DLD1 (cell line): ENCODE measurements at regions not wholly inside any gene's neighbourhood (a gene's known extent, or its start where the extent isn't known, plus 50 kb on each side); places are given as distances from the start of the nearest gene placed in this dataset.

Experiments used
- in situ Hi-C: cut with HindIII; loops from 2 replicates; pipeline ENCODE4 v1.10.0; 2017; ENCODE audit warnings: low sequenced_read_pairs

DNA sequence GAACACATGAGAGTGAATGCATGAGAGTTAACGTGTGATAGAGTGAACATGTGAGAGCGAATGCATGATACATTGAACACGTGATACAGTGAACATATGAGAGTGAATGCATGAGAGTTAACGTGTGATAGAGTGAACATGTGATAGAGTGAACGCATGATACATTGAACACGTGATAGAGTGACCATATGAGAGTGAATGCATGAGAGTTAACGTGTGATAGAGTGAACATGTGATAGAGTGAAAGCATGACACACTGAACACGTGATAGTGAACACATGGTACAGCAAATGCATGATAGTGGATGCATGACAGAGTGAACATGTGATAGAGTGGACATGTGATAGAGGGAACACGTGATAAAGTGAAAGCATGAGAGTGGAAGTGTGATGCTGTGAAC lies 517.9 kb downstream of the EIPR1 start:
- in situ Hi-C loops = no loop called here

DNA sequence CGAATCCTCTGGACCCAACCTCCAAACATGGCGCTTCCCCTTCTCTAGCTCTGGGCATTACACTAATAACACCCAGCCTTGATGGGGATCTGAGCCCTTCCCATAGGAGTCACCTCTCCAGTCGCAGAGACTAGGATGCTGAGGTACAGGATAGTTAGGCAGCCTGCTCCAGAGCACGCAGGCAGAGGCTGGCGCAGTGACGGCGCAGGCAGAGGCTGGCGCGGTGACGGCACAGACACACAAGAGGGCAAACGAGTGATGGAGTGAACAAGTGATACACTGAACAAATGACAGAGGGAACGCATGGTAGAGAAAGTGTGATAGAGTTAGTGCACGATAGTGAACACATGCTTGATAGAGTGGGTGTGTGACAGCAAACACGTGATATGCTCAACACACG lies 518.5 kb downstream of the EIPR1 start:
- in situ Hi-C loops = no loop called here

- in situ Hi-C loops = no loop called here
These were observed 520.7 kb downstream of the EIPR1 start for GRCh38 chr2:2856723-2857415.

GRCh38 chr2:2855297-2855696 lies 522.3 kb downstream of the EIPR1 start:
- in situ Hi-C loops = no loop called here

DNA sequence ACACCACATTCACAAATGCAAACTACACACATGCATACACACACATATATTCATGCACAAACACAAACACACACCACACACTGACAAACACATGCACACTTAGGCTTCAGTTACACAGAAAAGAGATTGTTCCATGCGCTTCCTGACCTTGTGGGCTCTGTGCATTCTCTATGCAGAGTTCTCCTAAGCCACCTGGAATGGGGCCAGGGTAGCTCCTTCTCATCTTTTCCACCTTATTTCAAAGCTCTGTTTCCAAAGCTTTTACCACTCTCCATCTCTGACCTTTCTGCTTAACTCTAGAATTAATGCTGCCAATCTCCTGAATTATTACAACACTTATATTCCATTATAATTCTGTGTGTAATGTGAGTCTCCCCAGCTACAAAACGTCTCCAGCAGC lies 522.3 kb upstream of the MYT1L start:
- in situ Hi-C loops = no loop called here

GRCh38 chr2:2851806-2852777 lies 521.0 kb upstream of the MYT1L start:
- in situ Hi-C loops = no loop called here

- in situ Hi-C loops = no loop called here
These were observed 520.2 kb upstream of the MYT1L start for GRCh38 chr2:2851316-2851715.

DNA sequence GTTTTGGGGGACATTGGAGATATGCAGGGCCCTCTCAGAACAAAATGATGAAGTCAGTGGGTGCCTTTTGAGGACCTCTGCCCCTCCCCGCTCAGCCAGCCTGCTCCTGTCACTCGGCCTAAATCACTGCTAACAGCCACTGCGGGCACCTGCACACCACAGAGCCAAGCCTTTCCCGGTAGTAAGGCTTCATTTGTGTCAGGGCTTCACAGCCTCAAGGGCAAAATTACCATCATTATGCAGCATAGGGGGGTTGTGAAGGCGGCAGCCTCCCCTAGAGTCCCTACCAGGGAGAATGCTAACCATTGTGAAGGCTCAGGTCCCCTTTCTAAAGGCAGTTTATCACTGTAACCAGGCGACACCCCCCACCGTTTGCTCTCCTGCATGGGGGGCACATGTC lies 519.8 kb upstream of the MYT1L start:
- in situ Hi-C loops = no loop called here

GRCh38 chr2:2850218-2850755 lies 519.2 kb upstream of the MYT1L start:
- in situ Hi-C loops = no loop called here

DNA sequence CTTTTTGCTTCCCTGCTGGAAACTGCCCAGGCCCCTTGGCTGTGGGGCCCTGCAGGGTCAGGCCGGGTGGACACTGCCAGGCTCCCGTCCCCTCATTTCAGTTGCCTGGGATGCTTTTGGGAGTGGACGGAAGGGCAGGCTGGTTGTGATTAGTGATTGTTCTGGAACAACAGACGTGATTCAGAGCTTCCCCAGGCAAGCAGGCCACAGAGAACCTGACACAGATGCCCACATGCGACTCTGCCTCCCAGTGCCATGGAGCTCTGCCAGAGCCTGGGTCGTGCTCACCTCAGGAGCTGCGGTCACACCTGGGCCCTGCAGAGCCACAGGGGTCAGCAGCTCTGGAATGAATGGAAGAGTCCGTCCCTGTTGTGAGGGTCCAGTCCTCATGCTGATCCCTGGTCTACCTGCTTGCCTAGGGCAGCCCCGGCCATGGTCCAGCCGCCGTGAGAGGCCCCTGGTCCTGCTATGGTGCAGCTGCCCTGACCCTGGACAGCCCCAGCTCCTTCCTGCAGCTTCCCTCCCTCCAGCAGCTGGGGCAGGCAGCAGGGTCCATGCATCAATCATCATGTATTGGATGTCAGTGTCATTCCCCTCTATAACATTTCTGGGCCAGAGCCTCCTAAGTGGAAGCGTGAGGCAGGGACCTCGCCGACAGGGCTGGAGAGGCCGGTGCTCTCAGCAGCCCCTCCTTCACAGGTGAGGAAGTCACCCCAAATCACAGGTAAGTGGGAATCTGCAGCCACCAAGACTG lies 518.6 kb upstream of the MYT1L start:
- in situ Hi-C loops = no loop called here

- in situ Hi-C loops = no loop called here
These were observed 517.7 kb upstream of the MYT1L start for GRCh38 chr2:2848621-2849333.

DNA sequence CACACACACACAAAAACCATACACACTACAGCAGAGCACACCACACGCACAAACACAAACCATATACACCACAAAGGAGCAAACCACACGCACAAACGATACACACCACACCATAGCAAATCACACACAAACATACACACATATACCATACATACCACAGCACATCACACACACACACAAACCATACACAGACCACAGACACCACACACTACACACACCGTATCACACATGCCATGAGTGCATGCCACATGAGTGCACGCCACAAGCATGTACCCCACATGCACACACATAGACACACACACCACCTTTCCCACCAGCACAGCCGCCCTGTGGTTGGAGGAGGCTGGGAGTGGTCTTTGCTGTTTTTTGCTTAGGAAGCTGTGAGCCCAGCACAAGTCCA lies 517.1 kb upstream of the MYT1L start:
- in situ Hi-C loops = no loop called here

DNA sequence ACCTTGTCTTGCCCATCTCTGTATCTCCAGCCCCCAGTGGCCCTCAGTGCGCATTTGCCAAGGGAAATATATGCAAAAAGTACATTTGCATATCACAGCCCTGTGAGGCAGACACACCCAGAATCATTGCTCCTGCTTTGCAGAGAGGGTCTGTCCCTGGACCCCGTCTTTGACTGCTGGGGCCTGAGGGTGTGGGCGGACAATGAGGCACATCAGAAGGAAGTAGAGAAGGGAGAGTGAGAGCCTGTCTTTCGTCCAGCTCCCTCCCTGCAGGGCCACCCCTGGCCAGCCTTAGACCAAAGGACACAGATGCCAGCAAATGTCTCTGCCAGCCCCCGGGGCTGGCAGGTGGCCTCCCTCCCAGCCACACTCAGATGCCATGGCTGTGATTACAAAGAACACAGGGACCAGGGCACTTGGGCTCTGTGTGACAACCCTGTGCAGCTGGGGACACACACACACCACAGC lies 516.2 kb upstream of the MYT1L start:
- in situ Hi-C loops = no loop called here

GRCh38 chr2:2846332-2847208 lies 515.5 kb upstream of the MYT1L start:
- in situ Hi-C loops = no loop called here

DNA sequence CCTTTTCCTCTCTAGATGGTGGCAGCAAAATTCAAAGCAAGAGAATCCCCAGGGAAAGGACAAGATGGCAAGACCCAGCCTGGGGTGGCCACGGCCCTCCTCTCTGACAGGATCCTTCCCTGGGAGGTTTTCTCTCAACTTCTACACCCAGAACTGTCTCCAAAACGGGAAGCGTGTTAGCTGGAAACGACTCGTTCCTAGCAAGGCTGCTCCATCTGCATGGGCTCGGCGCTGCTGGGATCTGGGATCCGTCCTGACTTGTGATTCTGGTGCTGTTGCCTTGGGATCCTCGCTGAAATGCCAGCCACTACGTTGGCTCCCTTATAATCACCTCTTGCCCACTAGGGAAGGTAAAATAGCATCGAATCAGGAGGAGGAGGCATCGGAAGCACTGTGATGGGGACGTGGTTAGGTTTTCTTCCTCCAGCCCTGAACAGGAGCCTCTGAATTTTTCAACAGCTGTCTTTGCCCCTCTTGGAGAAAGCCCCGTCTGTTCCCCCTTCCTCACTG lies 514.8 kb upstream of the MYT1L start:
- in situ Hi-C loops = no loop called here

GRCh38 chr2:2845267-2845666 lies 514.2 kb upstream of the MYT1L start:
- in situ Hi-C loops = no loop called here

GRCh38 chr2:2843969-2844548 lies 513.0 kb upstream of the MYT1L start:
- in situ Hi-C loops = no loop called here

DNA sequence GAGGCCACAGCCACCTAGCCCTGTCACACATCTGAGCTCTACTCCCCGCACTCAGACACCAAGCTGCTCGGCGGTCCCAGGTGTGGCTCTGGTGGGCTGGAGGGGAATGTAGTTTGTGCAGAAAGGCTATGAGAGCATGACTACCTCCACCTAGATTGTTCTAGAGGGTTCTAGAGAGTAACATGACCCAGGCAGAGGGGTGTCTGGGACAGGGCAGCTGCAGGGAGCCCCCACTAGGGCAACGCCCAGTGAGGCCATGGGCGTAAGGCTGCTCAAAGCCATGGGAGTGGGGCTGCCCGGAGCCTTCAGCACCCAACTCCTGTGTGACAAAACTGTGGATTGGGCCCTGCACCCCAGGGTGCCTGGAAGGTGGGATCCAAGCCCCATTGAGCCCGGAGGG lies 511.4 kb upstream of the MYT1L start:
- in situ Hi-C loops = no loop called here
